ENCODE measurements at regions not wholly inside any gene's neighbourhood (a gene's known extent, or its start where the extent isn't known, plus 50 kb on each side); places are given as distances from the start of the nearest gene placed in this dataset.
A peak's percentile ranks its signal among the peaks of the same experiment; 100 is the strongest.

DNA sequence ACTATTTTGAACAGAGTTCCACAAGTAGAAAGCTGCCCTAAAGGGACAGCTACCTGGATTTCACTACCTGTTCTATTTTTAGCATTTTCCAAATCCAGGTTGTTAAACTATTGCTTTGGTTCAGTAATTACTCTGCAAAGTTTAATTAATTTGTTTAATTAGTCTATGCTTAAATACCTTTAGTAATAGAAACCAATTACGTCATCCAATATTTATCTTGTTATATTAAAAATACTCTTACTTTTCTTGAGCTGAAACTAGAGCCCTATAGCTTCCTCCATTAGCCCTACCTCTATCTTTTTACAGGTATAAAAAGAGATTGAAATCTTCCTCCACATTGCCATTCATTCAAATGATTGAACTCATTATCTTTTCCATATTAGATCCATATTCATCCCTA lies 514.6 kb downstream of the DSC3 start:
- no peak for DNase-seq (ENCODE audit: low read depth)

DNA sequence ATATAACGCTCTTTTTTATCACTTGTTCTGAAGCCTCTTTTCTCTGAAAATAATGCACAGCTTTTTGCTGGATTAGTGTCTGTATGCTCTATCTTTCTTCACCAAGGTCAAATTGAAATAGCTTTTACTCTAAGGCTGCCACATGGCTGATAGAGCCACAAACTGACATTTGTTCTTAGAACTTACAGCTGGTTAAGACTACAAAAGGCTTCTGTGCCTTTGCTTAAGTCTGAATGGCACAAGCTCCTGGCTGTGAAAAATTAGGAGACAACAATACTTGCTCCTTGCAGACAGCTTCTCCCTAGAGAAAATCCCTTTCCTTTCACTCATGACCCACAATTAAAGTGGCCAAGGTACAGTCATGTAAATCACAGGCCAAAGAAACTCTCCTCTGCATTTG lies 515.3 kb downstream of the DSC3 start:
- no peak for DNase-seq (ENCODE audit: low read depth)

DNA sequence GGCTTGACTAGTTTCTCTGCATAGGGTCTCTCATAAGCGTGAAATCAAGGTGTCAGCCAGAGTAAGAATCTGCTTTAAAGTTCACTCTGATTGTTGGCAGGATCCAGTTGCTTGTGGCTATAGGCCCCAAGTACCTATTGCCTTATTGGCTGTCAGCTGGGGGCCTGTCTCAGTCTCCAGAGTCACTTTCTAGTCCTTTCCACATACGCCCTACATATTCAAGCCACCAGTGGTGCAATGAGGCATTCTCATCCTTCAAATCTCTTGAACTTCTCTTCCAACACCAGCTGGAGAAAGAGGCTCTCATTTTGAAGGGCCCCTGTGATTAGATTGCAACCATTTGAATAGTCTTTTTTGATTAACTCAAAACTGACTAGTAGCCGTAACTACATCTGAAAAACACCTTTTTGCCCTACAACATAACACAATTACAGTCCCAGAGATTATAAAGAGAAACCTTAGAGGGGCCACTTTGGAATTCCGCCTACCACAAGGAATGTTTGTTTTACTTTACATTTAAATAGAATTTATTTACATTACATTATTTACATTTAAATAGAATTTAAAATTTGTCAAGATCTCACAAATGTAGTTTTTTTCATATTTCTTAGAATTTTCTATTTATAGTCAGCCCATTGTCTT lies 520.1 kb downstream of the DSC3 start:
- no peak for DNase-seq (ENCODE audit: low read depth)

DNA sequence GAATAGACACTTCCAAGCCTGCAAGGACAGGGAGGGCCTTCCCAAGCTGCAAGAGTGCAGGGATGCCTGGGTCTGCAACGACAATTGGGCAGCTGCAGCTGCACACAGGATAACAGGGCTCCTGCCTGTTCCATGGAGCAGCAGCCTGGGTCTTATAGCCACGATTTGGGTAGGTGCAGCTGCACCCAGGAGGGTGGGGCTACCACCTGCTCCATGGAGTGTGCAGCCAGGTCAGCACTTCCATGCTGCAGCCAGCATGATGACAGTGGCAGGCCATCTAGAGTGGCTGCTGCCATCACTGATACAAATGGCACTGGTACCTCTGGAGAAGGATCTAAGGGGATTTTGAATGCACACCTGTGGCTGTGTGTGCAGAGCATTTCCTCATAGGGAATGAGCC lies 528.5 kb downstream of the DSC3 start:
- DNase-seq (ENCODE audit: low read depth) = no peak

DNA sequence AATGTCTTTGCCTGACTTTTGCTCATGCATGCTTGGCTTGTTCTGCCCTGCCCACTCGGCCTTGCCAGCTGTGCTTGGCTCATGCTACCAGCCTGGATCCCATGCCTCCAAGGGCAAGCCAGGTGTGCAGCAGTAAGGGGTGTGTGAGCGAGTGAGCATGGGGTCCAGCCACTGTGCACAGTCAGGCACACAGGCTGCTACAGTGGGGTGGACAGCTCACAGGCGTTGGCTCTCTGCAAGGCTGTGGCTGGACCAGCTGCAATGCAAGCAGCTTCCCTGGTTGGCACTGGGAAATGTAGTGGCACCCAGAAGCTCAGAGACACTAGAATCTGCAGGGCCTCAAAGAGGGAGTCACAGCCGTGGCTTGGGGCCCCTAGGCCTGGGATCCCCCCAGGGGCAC lies 529.7 kb downstream of the DSC3 start:
- no peak for DNase-seq (ENCODE audit: low read depth)

DNA sequence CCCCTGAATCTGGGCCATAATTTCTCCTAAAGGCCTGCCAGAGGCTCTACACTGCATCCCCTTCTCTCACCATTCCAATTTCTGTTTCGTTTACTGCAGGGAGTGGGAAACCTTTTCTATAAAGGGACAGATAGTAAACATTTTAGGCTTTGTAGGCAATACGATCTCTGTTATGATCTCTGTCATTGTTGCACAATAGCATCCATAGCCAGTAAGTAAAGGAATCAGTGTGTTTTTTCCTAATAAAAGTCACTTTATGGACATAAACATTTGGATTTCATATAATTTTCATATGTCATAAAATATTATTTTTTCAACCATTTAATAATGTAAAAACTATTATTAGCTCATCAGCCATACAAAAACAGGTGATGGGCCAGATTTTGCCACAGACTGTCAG lies 531.7 kb downstream of the DSC3 start:
- no peak for DNase-seq (ENCODE audit: low read depth)

DNA sequence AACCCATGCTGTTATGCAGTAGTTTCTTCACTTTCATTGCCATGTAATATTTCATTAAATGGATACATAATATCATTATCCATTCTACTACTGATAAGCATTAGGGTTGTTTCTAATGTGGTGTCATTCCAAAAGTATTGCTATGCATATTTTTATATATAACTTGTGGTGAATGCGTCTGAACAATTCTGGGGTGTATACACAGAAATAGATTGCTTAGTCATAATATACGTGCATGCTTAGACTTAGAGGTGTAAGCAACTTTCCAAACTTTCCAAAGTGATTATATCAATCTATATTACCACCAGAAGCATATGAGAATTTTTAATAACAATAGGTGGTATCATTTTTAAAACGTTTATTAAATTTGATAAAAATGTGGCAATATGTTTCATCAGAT lies 540.9 kb downstream of the DSC3 start:
- DNase-seq (ENCODE audit: low read depth) = no peak

DNA sequence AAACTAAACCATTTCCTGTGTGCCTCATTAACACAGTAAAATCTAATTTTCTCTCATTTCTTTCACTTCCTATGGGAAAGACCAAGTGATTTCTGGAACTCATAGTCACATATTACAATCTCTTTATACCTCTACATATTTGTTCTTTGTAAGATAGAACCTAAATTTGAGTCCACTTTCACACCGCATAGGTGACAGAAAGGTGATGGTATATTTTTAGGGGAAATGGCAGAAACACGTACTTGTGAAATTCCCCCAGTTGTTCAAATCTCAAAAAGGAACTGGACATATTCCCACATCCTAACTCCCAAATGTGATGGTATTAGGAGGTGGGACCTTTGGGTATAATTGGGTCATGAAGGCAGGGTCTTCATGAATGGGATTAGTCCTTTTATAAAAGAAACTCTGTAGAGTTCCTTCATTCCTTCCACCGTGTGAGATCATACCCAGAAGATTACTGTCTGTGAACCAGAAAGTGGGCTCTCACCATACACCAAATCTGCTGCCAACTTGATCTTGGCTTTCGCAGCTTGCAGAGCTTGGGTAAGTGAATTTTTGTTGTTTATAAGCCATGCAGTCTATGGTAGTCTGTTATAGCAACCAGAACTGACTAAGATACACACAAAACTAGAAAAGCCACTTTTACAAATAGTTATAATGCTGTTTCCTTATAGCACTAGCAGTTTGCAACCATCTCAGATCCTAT lies 542.1 kb downstream of the DSC3 start:
- no peak for DNase-seq (ENCODE audit: low read depth)

DNA sequence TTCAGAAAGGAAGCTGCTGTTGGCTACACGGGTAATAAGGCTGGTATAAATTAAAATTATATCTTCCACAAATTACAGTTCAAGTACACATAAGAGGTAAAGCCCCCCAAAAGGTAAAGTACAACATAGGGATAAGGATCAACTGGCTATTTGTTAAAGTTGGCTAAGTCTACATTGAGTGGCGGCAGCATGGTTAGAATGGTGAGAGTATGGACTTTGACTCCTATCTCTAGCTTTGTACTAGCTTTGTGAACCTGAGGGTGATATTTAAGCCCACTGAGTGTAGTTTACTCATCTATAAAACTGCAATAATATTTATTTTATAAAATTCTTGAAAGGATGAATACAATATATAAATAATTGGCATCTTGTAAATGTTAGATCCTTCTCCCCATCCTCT lies 542.8 kb downstream of the DSC3 start:
- DNase-seq (ENCODE audit: low read depth) = no peak

DNA sequence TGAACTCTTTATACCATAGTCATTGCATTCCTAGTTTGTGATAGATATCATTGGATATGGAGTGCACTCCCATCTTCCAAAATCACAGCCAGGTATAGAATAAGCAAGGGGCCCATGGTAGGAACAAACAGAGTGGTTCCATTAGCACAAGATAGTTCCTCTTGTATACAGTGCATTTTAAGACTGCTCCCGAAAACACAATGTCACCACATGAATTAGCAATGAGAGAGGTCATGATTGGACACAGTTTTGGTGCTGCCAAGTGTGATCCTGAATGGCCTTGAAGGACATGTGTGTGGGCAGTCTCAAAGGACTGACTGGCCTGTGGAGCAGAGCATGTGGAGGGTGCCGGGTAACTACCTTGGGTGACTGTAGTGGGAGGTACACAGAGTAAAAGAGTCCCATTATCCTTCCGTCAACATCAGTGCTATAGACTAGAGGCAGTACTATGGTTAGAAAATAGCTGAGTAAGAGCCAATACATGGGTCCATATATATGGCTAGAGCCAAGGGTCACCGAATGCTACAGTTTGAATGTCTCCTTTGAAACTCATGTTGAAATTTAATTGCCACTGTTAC lies 549.9 kb downstream of the DSC3 start:
- DNase-seq (ENCODE audit: low read depth) = no peak

DNA sequence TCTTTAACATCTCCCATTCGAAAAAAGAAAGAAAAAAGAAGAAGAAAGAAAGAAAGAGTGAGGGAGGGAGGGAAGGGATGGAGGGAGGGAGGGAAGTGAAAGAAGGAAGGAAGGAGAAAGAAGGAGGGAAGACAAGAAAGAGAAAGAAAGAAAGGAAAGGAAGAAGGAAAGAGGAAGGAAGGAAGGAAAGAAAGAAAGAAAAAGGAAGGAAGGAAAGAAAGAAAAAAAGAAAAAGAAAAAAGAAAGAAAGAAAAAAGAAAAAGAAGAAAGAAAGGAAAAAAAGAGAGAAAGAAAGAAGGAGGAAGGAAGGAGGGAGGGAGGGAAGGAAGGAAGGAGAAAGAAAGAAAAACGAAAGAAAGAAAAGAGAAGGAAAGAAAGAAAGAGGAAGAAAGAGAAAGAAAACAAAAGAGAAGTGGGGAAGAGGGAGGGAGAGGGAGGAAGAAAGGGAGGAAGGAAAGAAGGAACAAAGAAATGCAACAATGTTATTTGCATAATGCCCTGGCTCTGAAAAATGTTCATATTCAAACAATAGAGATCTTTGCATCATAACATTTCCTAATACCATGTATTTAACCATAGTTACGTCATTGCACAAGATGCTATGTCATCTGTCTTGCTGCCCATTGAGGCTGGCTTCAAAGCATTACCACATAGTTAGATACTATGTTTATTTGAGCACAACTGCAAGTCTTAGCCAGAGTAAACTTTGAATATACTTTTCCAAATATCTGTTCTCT lies 550.6 kb downstream of the DSC3 start:
- no peak for DNase-seq (ENCODE audit: low read depth)

DNA sequence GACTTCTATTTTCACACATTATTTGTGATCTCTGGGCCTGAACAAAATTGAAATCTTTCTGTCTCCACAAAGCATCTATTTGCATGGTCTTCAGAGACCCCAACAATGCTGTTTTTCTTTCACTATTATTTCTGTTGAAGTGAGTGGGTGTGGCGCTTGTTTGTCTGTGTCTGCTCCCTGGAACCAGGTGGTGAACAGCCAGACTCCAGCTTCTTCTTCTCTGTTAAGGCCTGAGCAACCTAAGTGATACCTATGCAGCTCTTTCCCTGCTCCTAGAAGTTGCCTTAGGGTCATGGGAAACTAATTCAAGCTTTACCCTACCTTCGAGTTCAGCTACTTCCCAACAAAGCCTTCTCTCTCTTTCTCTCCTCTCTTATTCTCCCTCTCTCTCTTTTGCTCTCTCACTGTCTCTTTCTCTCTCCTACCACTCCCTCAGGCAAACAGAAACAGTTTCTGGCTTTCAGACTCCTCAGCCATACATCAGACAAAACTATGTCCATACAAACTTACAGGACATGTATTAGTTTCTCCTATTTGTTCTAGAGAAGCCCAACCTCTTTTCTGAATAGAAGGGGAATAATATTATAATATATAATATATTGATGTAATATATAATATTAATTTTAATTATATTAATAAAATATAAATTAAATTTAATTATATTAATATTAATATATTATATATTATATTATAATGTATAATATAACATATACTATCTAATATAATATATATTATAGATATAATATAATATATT lies 552.5 kb downstream of the DSC3 start:
- DNase-seq (ENCODE audit: low read depth) = no peak

DNA sequence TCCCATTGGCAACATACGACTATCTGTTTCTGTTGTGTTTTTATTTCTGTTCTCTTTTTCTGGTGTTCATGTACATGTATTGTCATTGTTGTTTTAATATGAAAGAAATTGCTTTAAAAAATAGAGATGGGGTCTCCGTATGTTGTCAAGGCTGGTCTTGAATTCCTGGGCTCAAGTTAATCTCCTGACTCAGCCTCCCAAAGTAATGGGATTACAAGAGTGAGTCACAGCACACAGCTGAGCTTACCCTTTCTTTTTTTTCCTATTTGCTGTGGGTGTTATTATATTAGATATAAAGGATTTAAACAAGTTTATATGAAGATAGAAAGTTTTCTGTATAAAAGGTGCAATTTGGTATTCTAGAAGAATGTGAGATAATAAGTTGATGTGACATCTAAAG lies 554.6 kb downstream of the DSC3 start:
- peak; percentile 60 for DNase-seq (ENCODE audit: low read depth)

DNA sequence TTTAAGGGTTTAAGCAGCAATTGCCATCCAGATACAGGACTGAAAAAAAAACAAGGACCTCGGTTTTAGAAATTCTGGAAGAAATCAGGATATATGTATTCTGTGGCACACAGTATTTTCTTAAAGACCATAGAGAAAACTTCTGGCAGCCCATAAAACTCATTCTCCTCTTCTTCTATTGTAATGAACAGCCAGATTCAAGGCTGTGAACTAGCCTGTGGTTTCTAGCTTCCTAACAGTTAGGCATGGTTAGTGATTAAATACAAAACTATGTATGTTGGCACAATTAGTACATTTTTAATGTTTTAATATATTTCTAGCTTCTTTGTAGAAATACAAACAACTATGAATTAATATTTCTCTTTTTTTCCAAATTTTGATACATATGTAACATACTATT lies 555.7 kb downstream of the DSC3 start:
- DNase-seq (ENCODE audit: low read depth) = no peak

DNA sequence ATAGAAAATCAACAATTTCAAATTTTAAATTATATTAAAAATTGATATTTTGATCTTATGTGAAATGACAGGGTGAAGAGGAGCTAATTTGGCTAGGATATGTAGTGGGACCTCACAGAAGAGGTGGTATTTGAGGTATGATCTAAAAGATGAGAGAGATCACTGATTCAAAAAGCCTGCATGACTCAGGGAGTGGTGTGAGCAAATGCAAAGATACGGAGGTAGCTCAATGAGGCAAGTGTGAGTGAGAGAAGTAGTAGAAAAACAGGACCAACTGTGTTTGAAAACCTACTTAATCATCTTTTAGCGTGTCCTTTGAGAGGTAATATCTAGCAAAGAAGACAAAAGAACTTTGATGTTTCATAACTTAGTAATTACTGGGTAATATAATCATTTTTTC lies 557.5 kb downstream of the DSC3 start:
- DNase-seq (ENCODE audit: low read depth) = no peak

DNA sequence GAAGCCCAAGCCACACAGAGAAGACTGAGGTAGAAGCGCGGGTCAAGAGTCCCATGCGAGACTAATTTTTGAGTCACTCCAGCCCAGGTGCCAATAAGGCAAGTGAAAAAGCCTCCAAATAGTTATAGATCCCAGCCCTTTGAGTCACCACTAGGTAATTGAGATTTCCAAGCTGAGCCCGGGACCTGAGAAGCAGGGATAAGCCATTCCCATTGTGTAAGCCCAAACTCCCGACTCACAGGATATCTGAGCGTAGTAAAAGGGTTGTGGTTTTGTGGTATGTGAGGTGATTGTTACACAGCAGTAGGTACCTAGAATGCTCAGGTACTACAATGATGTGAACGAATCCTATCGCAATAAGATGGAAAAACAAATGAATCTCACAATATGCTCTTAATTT lies 560.7 kb downstream of the DSC3 start:
- no peak for DNase-seq (ENCODE audit: low read depth)

DNA sequence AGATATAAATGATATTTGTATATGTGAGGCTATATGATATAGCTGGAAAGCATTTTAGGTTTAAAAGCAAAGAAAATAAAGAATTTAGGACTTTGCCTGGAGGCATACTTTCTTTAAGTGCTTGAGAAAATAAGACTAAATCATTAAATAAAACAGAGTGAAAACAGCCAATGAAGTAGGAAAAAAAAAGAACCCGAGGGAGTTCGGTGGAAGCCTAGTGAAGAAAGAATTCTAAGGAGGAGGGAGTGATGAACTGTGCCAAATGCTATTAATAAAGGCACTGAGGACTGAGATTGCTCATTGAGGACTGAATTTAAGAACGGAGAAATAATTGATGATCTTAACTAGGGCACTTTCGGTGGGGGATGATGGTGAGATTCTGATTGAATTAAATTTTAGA lies 573.5 kb downstream of the DSC3 start:
- no peak for DNase-seq (ENCODE audit: low read depth)

DNA sequence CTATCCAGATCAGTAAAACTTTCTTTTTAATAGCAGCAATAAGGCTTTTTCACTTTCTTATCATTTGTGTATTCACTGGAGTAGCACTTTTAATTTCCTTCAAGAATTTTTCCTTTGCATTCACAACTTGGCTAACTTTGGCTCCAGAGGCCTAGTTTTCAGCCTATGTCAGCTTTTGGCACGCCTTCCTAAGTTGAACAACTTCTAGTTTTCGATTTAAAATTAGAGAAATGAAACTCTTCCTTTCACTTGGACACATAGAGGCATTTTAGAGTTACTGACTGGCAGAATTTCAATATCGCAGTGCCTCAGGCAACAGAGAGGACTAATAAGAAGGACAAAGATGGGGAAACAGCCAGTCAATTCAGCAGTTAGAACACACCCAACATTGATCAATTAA lies 577.4 kb downstream of the DSC3 start:
- no peak for DNase-seq (ENCODE audit: low read depth)

DNA sequence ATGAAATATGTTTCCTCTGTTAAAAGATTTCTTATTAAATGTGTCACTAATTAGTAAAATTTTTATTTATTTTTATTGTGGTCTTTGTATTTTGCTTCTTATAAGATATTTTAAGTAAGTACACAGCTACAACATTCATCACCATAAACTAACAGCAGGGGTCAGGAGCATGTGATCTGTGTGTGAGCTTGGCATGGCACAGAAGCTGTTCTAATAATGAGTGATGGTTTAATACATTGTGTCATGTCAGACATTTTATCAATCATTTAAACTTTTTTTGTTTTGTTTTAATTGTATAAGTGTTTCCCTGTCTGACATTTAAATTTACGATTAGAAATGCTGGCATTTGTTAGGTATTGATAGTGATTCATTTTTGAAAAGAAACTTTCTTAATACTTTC lies 585.4 kb downstream of the DSC3 start:
- DNase-seq (ENCODE audit: low read depth) = no peak

DNA sequence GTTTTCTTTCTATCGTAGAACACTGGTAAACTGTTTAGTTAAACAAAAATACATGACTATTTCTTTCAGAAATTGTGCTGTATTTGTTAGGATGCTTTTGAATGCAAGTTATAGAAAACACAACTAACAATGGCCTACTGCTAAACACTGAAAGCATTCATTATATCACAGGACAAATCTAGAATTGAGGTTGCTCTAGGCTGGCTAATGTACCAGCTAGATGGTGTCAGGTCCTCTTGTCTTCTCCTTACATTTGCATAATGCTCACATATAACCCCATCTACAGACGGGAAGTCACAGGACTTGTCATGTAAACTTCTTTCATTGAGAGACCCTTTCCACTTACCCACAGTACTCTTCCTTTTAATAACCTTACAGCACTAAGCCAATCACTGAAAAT lies 586.8 kb downstream of the DSC3 start:
- DNase-seq (ENCODE audit: low read depth) = no peak

DNA sequence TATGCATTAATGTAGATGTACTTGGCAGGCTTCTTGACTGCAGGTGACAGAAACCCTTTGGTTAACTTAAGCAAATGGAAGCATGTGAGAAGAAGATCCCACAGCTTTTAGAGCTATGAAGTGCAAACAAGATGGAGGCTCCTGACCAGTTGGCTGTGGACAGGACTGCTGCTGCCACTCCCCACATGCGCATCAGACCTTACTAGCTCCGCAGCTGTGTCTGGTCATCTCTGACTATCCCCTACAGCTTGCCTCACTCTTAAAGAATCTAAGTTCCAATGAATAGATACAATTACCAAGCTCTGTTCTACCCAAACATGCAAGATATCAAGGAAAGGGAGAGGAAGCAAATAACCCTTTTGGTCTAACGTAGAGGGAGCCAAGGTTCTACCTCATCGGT lies 587.6 kb downstream of the DSC3 start:
- DNase-seq (ENCODE audit: low read depth) = no peak

DNA sequence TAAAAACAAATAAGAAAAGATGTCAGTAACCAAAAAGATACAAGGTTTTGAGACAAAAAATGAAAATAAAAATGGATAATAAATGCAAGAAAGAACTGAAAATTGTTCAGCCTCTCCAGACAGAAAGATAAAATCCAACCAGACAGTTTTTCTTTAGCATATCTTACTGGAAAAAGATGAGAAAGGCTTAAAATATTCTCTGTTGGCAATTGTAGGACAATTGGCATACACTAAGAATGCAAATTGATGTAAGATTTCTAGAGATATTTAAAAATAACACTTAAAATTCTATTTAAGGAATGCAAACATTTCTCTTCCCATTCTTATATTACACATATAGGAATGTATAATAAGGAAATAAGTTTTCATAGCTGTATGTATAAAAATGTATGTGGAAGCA lies 590.6 kb downstream of the DSC3 start:
- no peak for DNase-seq (ENCODE audit: low read depth)

DNA sequence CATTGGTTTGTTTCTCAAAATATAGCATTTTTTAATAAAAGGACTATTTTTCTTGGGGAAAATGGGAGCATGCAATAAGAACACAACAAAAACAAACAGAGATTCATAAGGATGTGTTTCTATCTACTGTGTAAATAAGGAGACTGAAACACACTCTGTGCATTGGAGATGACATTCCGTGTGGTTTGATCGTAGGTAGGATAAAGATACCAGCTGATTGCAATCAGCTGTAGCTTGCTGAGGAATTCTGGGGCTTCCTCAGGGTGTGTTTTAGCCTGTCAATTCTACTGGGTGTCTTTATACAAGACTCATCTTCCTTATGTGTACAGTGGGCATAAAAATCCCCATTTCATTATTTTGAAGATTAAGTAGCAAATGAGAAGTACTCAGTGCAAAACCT lies 591.6 kb downstream of the DSC3 start:
- DNase-seq (ENCODE audit: low read depth) = no peak

Measured in non-pigmented ciliary epithelial cell (primary cell).